IMR-90 (cell line): ENCODE measurements at regions not wholly inside any gene's neighbourhood (a gene's known extent, or its start where the extent isn't known, plus 50 kb on each side); places are given as distances from the start of the nearest gene placed in this dataset.

Experiments used
- ATAC-seq: fragments of 200-7000 bp; cut with Tn5 transposase; 2 replicates; pipeline ENCODE4 v1.9.1; 2020; ENCODE audit warnings: low read depth, mild to moderate bottlenecking, moderate library complexity
- BruUV-seq: library from RNA; stranded (reverse); fragments of 400-500 nt; replicated peaks from 2 replicates; lab custom pipeline; 2021; lab: Mats Ljungman, UMichigan
- CTCF ChIA-PET: fragments of 300-600 bp; formaldehyde crosslinking; extraction: SDS; loops from one replicate; lab custom pipeline; 2021; ENCODE audit warnings: antibody characterized with exemption; lab: Yijun Ruan, JAX
- POLR2A ChIA-PET: fragments of 300-600 bp; sonication (Branson Sonifier 250); formaldehyde crosslinking; loops from one replicate; lab custom pipeline; 2022; ENCODE audit warnings: antibody characterized with exemption; ENCODE audit not compliant: unreplicated experiment; lab: Charles Lee
- DNase-seq: peaks from one replicate; pipeline ENCODE4 v3.0.0; 2013
- H2AFZ ChIP-seq: replicated peaks from 2 replicates; pipeline ENCODE3; 2013; ENCODE audit warnings: low read length, mild to moderate bottlenecking; ENCODE audit not compliant: poor library complexity
- H2AK5ac ChIP-seq: 2 replicates; pipeline ENCODE4 v1.6.1; 2013; ENCODE audit warnings: low read depth, low read length, inconsistent platforms
- H2AK9ac ChIP-seq: replicated peaks from 2 replicates; pipeline ENCODE3; 2013; ENCODE audit warnings: mild to moderate bottlenecking, low read depth, low read length, moderate library complexity; ENCODE audit not compliant: poor library complexity
- H2BK120ac ChIP-seq: 2 replicates; pipeline ENCODE4 v1.6.1; 2013; ENCODE audit warnings: low read depth, low read length, inconsistent platforms
- H2BK15ac ChIP-seq: 3 replicates; pipeline ENCODE4 v1.6.1; 2013; ENCODE audit warnings: low read depth, low read length, inconsistent platforms
- H2BK20ac ChIP-seq: 2 replicates; pipeline ENCODE4 v1.6.1; 2013; ENCODE audit warnings: low read depth, mild to moderate bottlenecking, inconsistent platforms, low read length, moderate library complexity
- H2BK5ac ChIP-seq: 2 replicates; pipeline ENCODE4 v1.6.1; 2013; ENCODE audit warnings: mild to moderate bottlenecking, low read depth, low read length, inconsistent platforms; ENCODE audit not compliant: poor library complexity, severe bottlenecking
- H3K14ac ChIP-seq: replicated peaks from 2 replicates; pipeline ENCODE4 v1.6.1; 2013; ENCODE audit warnings: low read depth, low read length, inconsistent platforms
- H3K18ac ChIP-seq: 2 replicates; pipeline ENCODE4 v1.6.1; 2013; ENCODE audit warnings: low read depth, low read length, control low read depth
- H3K23ac ChIP-seq: 2 replicates; pipeline ENCODE4 v1.6.1; 2013; ENCODE audit warnings: low read depth, low read length, inconsistent platforms
- H3K27ac ChIP-seq: 2 replicates; pipeline ENCODE4 v1.5.1; 2013; ENCODE audit warnings: mild to moderate bottlenecking, control low read depth, low read length; ENCODE audit not compliant: insufficient read depth
- H3K27me3 ChIP-seq: 2 replicates; pipeline ENCODE4 v1.6.1; 2013; ENCODE audit warnings: low read length; ENCODE audit not compliant: control insufficient read depth, insufficient read depth
- H3K36me3 ChIP-seq: 2 replicates; pipeline ENCODE4 v1.6.1; 2013; ENCODE audit warnings: low read length, mixed read lengths; ENCODE audit not compliant: control insufficient read depth, insufficient read depth
- H3K4ac ChIP-seq: 2 replicates; pipeline ENCODE4 v1.6.1; 2013; ENCODE audit warnings: low read depth, low read length, inconsistent platforms
- H3K4me1 ChIP-seq: 2 replicates; pipeline ENCODE4 v1.6.1; 2013; ENCODE audit warnings: low read length, mixed read lengths; ENCODE audit not compliant: control insufficient read depth, insufficient read depth
- H3K4me2 ChIP-seq: 2 replicates; pipeline ENCODE4 v1.6.1; 2013; ENCODE audit warnings: low read depth, mild to moderate bottlenecking, control low read depth, low read length, moderate library complexity
- H3K4me3 ChIP-seq: 2 replicates; pipeline ENCODE4 v1.5.1; 2013; ENCODE audit warnings: low read depth, mild to moderate bottlenecking, control low read depth, low read length, moderate library complexity; ENCODE audit not compliant: insufficient read depth
- H3K56ac ChIP-seq: 2 replicates; pipeline ENCODE4 v1.6.1; 2013; ENCODE audit warnings: low read length, inconsistent platforms; ENCODE audit not compliant: insufficient read depth; ENCODE audit errors: extremely low read depth
- H3K79me1 ChIP-seq, 2 experiments: 2 replicates each; pipeline ENCODE4 v1.6.1; 2013; ENCODE audit warnings: low read length in 2 of 2, inconsistent platforms in 1 of 2, low read depth in 1 of 2
- H3K9ac ChIP-seq: 2 replicates; pipeline ENCODE4 v1.6.1; 2013; ENCODE audit warnings: low read depth, low read length, control low read depth
- H3K9me1 ChIP-seq: 2 replicates; pipeline ENCODE4 v1.6.1; 2013; ENCODE audit warnings: low read length, inconsistent platforms; ENCODE audit not compliant: insufficient read depth
- H3K9me3 ChIP-seq: 2 replicates; pipeline ENCODE4 v1.6.1; 2013; ENCODE audit warnings: low read length; ENCODE audit not compliant: control insufficient read depth, insufficient read depth
- H4K20me1 ChIP-seq: 2 replicates; pipeline ENCODE4 v1.6.1; 2013; ENCODE audit warnings: low read length, inconsistent platforms; ENCODE audit not compliant: insufficient read depth
- H4K5ac ChIP-seq: 2 replicates; pipeline ENCODE4 v1.6.1; 2013; ENCODE audit warnings: mild to moderate bottlenecking, low read depth, low read length, control low read depth
- H4K8ac ChIP-seq, 2 experiments: 2 replicates each; pipeline ENCODE4 v1.6.1; 2013; ENCODE audit warnings: low read depth in 2 of 2, low read length in 2 of 2, control low read depth in 1 of 2, inconsistent platforms in 1 of 2
- H4K91ac ChIP-seq: 2 replicates; pipeline ENCODE4 v1.6.1; 2013; ENCODE audit warnings: low read depth, low read length, inconsistent platforms; ENCODE audit not compliant: insufficient read depth
- CEBPB ChIP-seq: IDR thresholded peaks from 2 replicates; pipeline ENCODE4 v1.6.1; 2012; ENCODE audit warnings: low read depth, low read length, improper control_type of control experiment
- MXI1 ChIP-seq: IDR thresholded peaks from 2 replicates; pipeline ENCODE4 v1.6.1; 2012; ENCODE audit warnings: low read depth, mild to moderate bottlenecking, low read length, moderate library complexity, borderline replicate concordance
- RAD21 ChIP-seq: IDR thresholded peaks from 2 replicates; pipeline ENCODE4 v1.6.1; 2012; ENCODE audit warnings: low read length, improper control_type of control experiment
- RFX5 ChIP-seq: IDR thresholded peaks from 2 replicates; pipeline ENCODE4 v1.8.0; 2012; ENCODE audit warnings: low read depth, mild to moderate bottlenecking, low read length, moderate library complexity
- WGBS, 2 experiments: methylation state at CpG; one replicate each; pipeline versions ENCODE4 v1.1.5 to v1.1.7; 2013; ENCODE audit warnings: missing lambda C conversion rate in 2 of 2; ENCODE audit not compliant: insufficient read length in 1 of 2; ENCODE audit errors: extremely low coverage in 2 of 2; 5-methylcytosine and 5-hydroxymethylcytosine counted together
- dilution Hi-C: fragments of 300-500 bp; cut with HindIII; formaldehyde crosslinking; loops from one replicate; pipeline ENCODE4 v1.14.3; 2018; ENCODE audit warnings: low sequenced_read_pairs; ENCODE audit not compliant: unreplicated experiment
- in situ Hi-C: fragments of 300-500 bp; cut with MboI; formaldehyde crosslinking; loops from 3 replicates; pipeline ENCODE4 v1.14.3; 2019; ENCODE audit warnings: low sequenced_read_pairs, inconsistent platforms, mixed read lengths
- intact Hi-C: fragments of 100-400 bp; cut with micrococcal nuclease; formaldehyde crosslinking; loops from 2 replicates; pipeline ENCODE4 v1.10.0; 2022
- TF ChIP-seq, protein P1 (sequence below): fragments of 150-350 bp; IDR thresholded peaks from 2 replicates; pipeline ENCODE4 v1.6.1; 2016; ENCODE audit warnings: low read depth, mild to moderate bottlenecking, low read length, moderate library complexity, borderline replicate concordance
- TF ChIP-seq, protein P2 (sequence below): conservative IDR thresholded peaks from 2 replicates; pipeline ENCODE4 v1.5.1; 2012; ENCODE audit warnings: mild to moderate bottlenecking, low read depth, low read length, improper control_type of control experiment

DNA sequence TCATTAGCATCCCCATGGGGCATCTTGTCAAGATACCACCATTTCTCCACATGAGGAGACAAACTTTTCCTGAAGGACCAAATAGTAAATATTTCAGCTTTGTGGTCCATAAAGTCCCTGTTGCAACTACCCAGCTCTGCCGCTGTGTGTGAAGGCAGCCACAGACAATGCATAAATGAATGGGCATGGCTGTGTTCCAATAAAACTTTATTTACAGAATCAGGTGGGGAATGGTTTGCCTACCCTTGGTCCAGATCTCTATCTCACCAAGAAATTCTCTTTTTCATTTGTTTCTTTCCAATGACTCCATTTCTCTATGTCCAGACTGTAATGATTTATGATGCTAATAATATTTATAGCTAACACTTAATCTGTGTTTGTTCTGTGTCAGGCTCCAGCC, 409.3 kb upstream of the TBX3 start:
- Histone ChIP-seq H4K5ac (no peak overlapping the region), H2BK15ac (no peak overlapping the region), H3K56ac (no peak overlapping the region), H3K9me3 (no peaks in the 10 kb centered on the region), H3K4me1 (no peaks in the 10 kb centered on the region), H3K27me3 (no peaks in the 10 kb centered on the region), H3K9ac (no peak overlapping the region), H2AFZ (no peak overlapping the region), H3K23ac (no peak overlapping the region), H3K27ac (no peak overlapping the region), H4K91ac (no peak overlapping the region), H3K79me1 (no peaks in the 10 kb centered on the region), H3K9me1 (no peaks in the 10 kb centered on the region), H2BK20ac (no peak overlapping the region), H2AK9ac (no peak overlapping the region), H2BK5ac (no peak overlapping the region), H2AK5ac (no peak overlapping the region), H3K14ac (no peak overlapping the region), H2BK120ac (no peak overlapping the region), H3K4me2 (no peak overlapping the region), H4K8ac (no peak overlapping the region), H4K20me1 (no peaks in the 10 kb centered on the region), H3K4me3 (no peak overlapping the region), H3K18ac (no peak overlapping the region), H3K36me3 (no peaks in the 10 kb centered on the region), H3K4ac (no peak overlapping the region)
- DNase-seq (no peak), ATAC-seq (no peak)
- intact Hi-C loops: no loop called here
- BruUV-seq: no TSS peak
- CTCF ChIA-PET: no interaction called here
- TF ChIP-seq, protein P1, sequence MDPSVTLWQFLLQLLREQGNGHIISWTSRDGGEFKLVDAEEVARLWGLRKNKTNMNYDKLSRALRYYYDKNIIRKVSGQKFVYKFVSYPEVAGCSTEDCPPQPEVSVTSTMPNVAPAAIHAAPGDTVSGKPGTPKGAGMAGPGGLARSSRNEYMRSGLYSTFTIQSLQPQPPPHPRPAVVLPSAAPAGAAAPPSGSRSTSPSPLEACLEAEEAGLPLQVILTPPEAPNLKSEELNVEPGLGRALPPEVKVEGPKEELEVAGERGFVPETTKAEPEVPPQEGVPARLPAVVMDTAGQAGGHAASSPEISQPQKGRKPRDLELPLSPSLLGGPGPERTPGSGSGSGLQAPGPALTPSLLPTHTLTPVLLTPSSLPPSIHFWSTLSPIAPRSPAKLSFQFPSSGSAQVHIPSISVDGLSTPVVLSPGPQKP: no peak
- TF ChIP-seq RAD21: no peak
- no peak for TF ChIP-seq CEBPB
- TF ChIP-seq RFX5: no peak
- no peak for TF ChIP-seq MXI1
- TF ChIP-seq, protein P2, sequence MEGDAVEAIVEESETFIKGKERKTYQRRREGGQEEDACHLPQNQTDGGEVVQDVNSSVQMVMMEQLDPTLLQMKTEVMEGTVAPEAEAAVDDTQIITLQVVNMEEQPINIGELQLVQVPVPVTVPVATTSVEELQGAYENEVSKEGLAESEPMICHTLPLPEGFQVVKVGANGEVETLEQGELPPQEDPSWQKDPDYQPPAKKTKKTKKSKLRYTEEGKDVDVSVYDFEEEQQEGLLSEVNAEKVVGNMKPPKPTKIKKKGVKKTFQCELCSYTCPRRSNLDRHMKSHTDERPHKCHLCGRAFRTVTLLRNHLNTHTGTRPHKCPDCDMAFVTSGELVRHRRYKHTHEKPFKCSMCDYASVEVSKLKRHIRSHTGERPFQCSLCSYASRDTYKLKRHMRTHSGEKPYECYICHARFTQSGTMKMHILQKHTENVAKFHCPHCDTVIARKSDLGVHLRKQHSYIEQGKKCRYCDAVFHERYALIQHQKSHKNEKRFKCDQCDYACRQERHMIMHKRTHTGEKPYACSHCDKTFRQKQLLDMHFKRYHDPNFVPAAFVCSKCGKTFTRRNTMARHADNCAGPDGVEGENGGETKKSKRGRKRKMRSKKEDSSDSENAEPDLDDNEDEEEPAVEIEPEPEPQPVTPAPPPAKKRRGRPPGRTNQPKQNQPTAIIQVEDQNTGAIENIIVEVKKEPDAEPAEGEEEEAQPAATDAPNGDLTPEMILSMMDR: no peak
- POLR2A ChIA-PET: no interaction called here
- in situ Hi-C loops: no loop called here
- dilution Hi-C loops: no loop called here
- no CpG with 5 or more reads among the region's 1 CpG for WGBS, 2 experiments
